IMR-90 (cell line): ENCODE measurements at regions not wholly inside any gene's neighbourhood (a gene's known extent, or its start where the extent isn't known, plus 50 kb on each side); places are given as distances from the start of the nearest gene placed in this dataset.
A peak's percentile ranks its signal among the peaks of the same experiment; 100 is the strongest.

Experiments used
- ATAC-seq: fragments of 200-7000 bp; cut with Tn5 transposase; 2 replicates; pipeline ENCODE4 v1.9.1; 2020; ENCODE audit warnings: low read depth, mild to moderate bottlenecking, moderate library complexity
- BruUV-seq: library from RNA; stranded (reverse); fragments of 400-500 nt; replicated peaks from 2 replicates; lab custom pipeline; 2021; lab: Mats Ljungman, UMichigan
- CTCF ChIA-PET: fragments of 300-600 bp; formaldehyde crosslinking; extraction: SDS; loops from one replicate; lab custom pipeline; 2021; ENCODE audit warnings: antibody characterized with exemption; lab: Yijun Ruan, JAX
- POLR2A ChIA-PET: fragments of 300-600 bp; sonication (Branson Sonifier 250); formaldehyde crosslinking; loops from one replicate; lab custom pipeline; 2022; ENCODE audit warnings: antibody characterized with exemption; ENCODE audit not compliant: unreplicated experiment; lab: Charles Lee
- DNase-seq: peaks from one replicate; pipeline ENCODE4 v3.0.0; 2013
- H2AFZ ChIP-seq: replicated peaks from 2 replicates; pipeline ENCODE3; 2013; ENCODE audit warnings: low read length, mild to moderate bottlenecking; ENCODE audit not compliant: poor library complexity
- H2AK5ac ChIP-seq: 2 replicates; pipeline ENCODE4 v1.6.1; 2013; ENCODE audit warnings: low read depth, low read length, inconsistent platforms
- H2AK9ac ChIP-seq: replicated peaks from 2 replicates; pipeline ENCODE3; 2013; ENCODE audit warnings: mild to moderate bottlenecking, low read depth, low read length, moderate library complexity; ENCODE audit not compliant: poor library complexity
- H2BK120ac ChIP-seq: 2 replicates; pipeline ENCODE4 v1.6.1; 2013; ENCODE audit warnings: low read depth, low read length, inconsistent platforms
- H2BK15ac ChIP-seq: 3 replicates; pipeline ENCODE4 v1.6.1; 2013; ENCODE audit warnings: low read depth, low read length, inconsistent platforms
- H2BK20ac ChIP-seq: 2 replicates; pipeline ENCODE4 v1.6.1; 2013; ENCODE audit warnings: low read depth, mild to moderate bottlenecking, inconsistent platforms, low read length, moderate library complexity
- H2BK5ac ChIP-seq: 2 replicates; pipeline ENCODE4 v1.6.1; 2013; ENCODE audit warnings: mild to moderate bottlenecking, low read depth, low read length, inconsistent platforms; ENCODE audit not compliant: poor library complexity, severe bottlenecking
- H3K14ac ChIP-seq: replicated peaks from 2 replicates; pipeline ENCODE4 v1.6.1; 2013; ENCODE audit warnings: low read depth, low read length, inconsistent platforms
- H3K18ac ChIP-seq: 2 replicates; pipeline ENCODE4 v1.6.1; 2013; ENCODE audit warnings: low read depth, low read length, control low read depth
- H3K23ac ChIP-seq: 2 replicates; pipeline ENCODE4 v1.6.1; 2013; ENCODE audit warnings: low read depth, low read length, inconsistent platforms
- H3K27ac ChIP-seq: 2 replicates; pipeline ENCODE4 v1.5.1; 2013; ENCODE audit warnings: mild to moderate bottlenecking, control low read depth, low read length; ENCODE audit not compliant: insufficient read depth
- H3K27me3 ChIP-seq: 2 replicates; pipeline ENCODE4 v1.6.1; 2013; ENCODE audit warnings: low read length; ENCODE audit not compliant: control insufficient read depth, insufficient read depth
- H3K36me3 ChIP-seq: 2 replicates; pipeline ENCODE4 v1.6.1; 2013; ENCODE audit warnings: low read length, mixed read lengths; ENCODE audit not compliant: control insufficient read depth, insufficient read depth
- H3K4ac ChIP-seq: 2 replicates; pipeline ENCODE4 v1.6.1; 2013; ENCODE audit warnings: low read depth, low read length, inconsistent platforms
- H3K4me1 ChIP-seq: 2 replicates; pipeline ENCODE4 v1.6.1; 2013; ENCODE audit warnings: low read length, mixed read lengths; ENCODE audit not compliant: control insufficient read depth, insufficient read depth
- H3K4me2 ChIP-seq: 2 replicates; pipeline ENCODE4 v1.6.1; 2013; ENCODE audit warnings: low read depth, mild to moderate bottlenecking, control low read depth, low read length, moderate library complexity
- H3K4me3 ChIP-seq: 2 replicates; pipeline ENCODE4 v1.5.1; 2013; ENCODE audit warnings: low read depth, mild to moderate bottlenecking, control low read depth, low read length, moderate library complexity; ENCODE audit not compliant: insufficient read depth
- H3K56ac ChIP-seq: 2 replicates; pipeline ENCODE4 v1.6.1; 2013; ENCODE audit warnings: low read length, inconsistent platforms; ENCODE audit not compliant: insufficient read depth; ENCODE audit errors: extremely low read depth
- H3K79me1 ChIP-seq, 2 experiments: 2 replicates each; pipeline ENCODE4 v1.6.1; 2013; ENCODE audit warnings: low read length in 2 of 2, inconsistent platforms in 1 of 2, low read depth in 1 of 2
- H3K9ac ChIP-seq: 2 replicates; pipeline ENCODE4 v1.6.1; 2013; ENCODE audit warnings: low read depth, low read length, control low read depth
- H3K9me1 ChIP-seq: 2 replicates; pipeline ENCODE4 v1.6.1; 2013; ENCODE audit warnings: low read length, inconsistent platforms; ENCODE audit not compliant: insufficient read depth
- H3K9me3 ChIP-seq: 2 replicates; pipeline ENCODE4 v1.6.1; 2013; ENCODE audit warnings: low read length; ENCODE audit not compliant: control insufficient read depth, insufficient read depth
- H4K20me1 ChIP-seq: 2 replicates; pipeline ENCODE4 v1.6.1; 2013; ENCODE audit warnings: low read length, inconsistent platforms; ENCODE audit not compliant: insufficient read depth
- H4K5ac ChIP-seq: 2 replicates; pipeline ENCODE4 v1.6.1; 2013; ENCODE audit warnings: mild to moderate bottlenecking, low read depth, low read length, control low read depth
- H4K8ac ChIP-seq, 2 experiments: 2 replicates each; pipeline ENCODE4 v1.6.1; 2013; ENCODE audit warnings: low read depth in 2 of 2, low read length in 2 of 2, control low read depth in 1 of 2, inconsistent platforms in 1 of 2
- H4K91ac ChIP-seq: 2 replicates; pipeline ENCODE4 v1.6.1; 2013; ENCODE audit warnings: low read depth, low read length, inconsistent platforms; ENCODE audit not compliant: insufficient read depth
- BHLHE40 ChIP-seq: fragments of 150-350 bp; IDR thresholded peaks from 2 replicates; pipeline ENCODE4 v1.6.1; 2016; ENCODE audit warnings: mild to moderate bottlenecking, low read depth, low read length
- CHD1 ChIP-seq: IDR thresholded peaks from 2 replicates; pipeline ENCODE4 v1.6.1; 2012; ENCODE audit warnings: low read depth, low read length, improper control_type of control experiment
- ELK1 ChIP-seq: fragments of 150-350 bp; IDR thresholded peaks from 2 replicates; pipeline ENCODE4 v1.6.1; 2016; ENCODE audit warnings: low read depth, mild to moderate bottlenecking, low read length, moderate library complexity, borderline replicate concordance
- FOS ChIP-seq: fragments of 150-350 bp; IDR thresholded peaks from 2 replicates; pipeline ENCODE4 v1.6.1; 2016; ENCODE audit warnings: low read depth, low read length
- MXI1 ChIP-seq: IDR thresholded peaks from 2 replicates; pipeline ENCODE4 v1.6.1; 2012; ENCODE audit warnings: low read depth, mild to moderate bottlenecking, low read length, moderate library complexity, borderline replicate concordance
- NFE2L2 ChIP-seq: fragments of 150-350 bp; IDR thresholded peaks from 2 replicates; pipeline ENCODE4 v1.6.1; 2016; ENCODE audit warnings: low read depth, mild to moderate bottlenecking, low read length
- POLR2A ChIP-seq: IDR thresholded peaks from 2 replicates; pipeline ENCODE4 v1.6.1; 2012; ENCODE audit warnings: mild to moderate bottlenecking, low read depth, low read length
- RAD21 ChIP-seq: IDR thresholded peaks from 2 replicates; pipeline ENCODE4 v1.6.1; 2012; ENCODE audit warnings: low read length, improper control_type of control experiment
- RCOR1 ChIP-seq: IDR thresholded peaks from 2 replicates; pipeline ENCODE4 v1.6.1; 2012; ENCODE audit warnings: mild to moderate bottlenecking, low read length, improper control_type of control experiment; ENCODE audit not compliant: insufficient replicate concordance
- RFX5 ChIP-seq: IDR thresholded peaks from 2 replicates; pipeline ENCODE4 v1.8.0; 2012; ENCODE audit warnings: low read depth, mild to moderate bottlenecking, low read length, moderate library complexity
- SMC3 ChIP-seq: fragments of 150-350 bp; IDR thresholded peaks from 2 replicates; pipeline ENCODE4 v1.6.1; 2016; ENCODE audit warnings: low read depth, mild to moderate bottlenecking, antibody characterized with exemption, low read length, moderate library complexity
- WGBS, 2 experiments: methylation state at CpG; one replicate each; pipeline versions ENCODE4 v1.1.5 to v1.1.7; 2013; ENCODE audit warnings: missing lambda C conversion rate in 2 of 2; ENCODE audit not compliant: insufficient read length in 1 of 2; ENCODE audit errors: extremely low coverage in 2 of 2; 5-methylcytosine and 5-hydroxymethylcytosine counted together
- dilution Hi-C: fragments of 300-500 bp; cut with HindIII; formaldehyde crosslinking; loops from one replicate; pipeline ENCODE4 v1.14.3; 2018; ENCODE audit warnings: low sequenced_read_pairs; ENCODE audit not compliant: unreplicated experiment
- in situ Hi-C: fragments of 300-500 bp; cut with MboI; formaldehyde crosslinking; loops from 3 replicates; pipeline ENCODE4 v1.14.3; 2019; ENCODE audit warnings: low sequenced_read_pairs, inconsistent platforms, mixed read lengths
- intact Hi-C: fragments of 100-400 bp; cut with micrococcal nuclease; formaldehyde crosslinking; loops from 2 replicates; pipeline ENCODE4 v1.10.0; 2022
- TF ChIP-seq, protein P1 (sequence below): conservative IDR thresholded peaks from 2 replicates; pipeline ENCODE4 v1.5.1; 2012; ENCODE audit warnings: mild to moderate bottlenecking, low read depth, low read length, improper control_type of control experiment

DNA sequence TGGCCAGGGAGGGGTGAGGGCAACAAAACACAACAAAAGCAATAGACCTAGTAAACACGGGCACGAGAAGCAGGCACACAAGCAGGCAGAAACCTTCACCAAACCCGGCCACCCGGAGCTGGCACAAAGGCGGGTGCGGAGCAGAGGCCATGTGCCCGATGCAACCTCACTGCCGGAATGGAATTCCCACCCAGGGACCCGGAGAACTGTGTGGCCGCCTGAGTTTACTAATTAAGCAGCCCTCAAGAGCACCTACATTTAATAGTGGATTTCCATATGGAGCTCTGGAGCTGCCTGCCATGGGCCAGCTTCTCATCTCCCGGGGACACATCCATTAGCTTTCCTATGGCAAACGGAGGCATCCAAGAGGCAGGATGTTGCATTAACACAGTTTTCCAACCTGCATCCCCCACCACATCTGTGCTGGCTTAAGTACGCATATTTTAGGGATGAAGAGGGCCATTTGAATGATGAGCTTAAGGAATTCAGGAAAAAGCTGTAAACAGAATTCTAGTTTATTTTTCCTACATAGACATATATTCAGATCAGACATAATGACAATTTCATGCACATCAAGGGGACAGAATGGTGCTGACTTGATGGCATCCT is 104.5 kb upstream of the SMIM21 start:
- no TSS peak for BruUV-seq
- peak overlapping the region; percentile 89 for H2AFZ ChIP-seq
- CTCF ChIA-PET: no interaction called here
- DNase-seq (peak; percentile 12), ATAC-seq (no peak; the same call in 1 of the 2 replicates)
- peak overlapping the region; percentile 57 for H3K14ac ChIP-seq
- peak overlapping the region; percentile 58 to 88; a peak in 3 of 4 replicates for H4K8ac ChIP-seq
- in situ Hi-C loops (no loop called here), dilution Hi-C loops (no loop called here), intact Hi-C loops (no loop called here)
- peak overlapping the region; percentile 73; the same call in 1 of the 2 replicates for H3K27ac ChIP-seq
- no peaks in the 10 kb centered on the region for H4K20me1 ChIP-seq
- H3K18ac ChIP-seq: peak overlapping the region; percentile 89
- POLR2A ChIA-PET: no interaction called here
- H3K9ac ChIP-seq: no peak overlapping the region
- no peak for TF ChIP-seq ELK1
- TF ChIP-seq RCOR1: no peak
- no peak for TF ChIP-seq MXI1
- TF ChIP-seq BHLHE40: no peak
- TF ChIP-seq, protein P1, sequence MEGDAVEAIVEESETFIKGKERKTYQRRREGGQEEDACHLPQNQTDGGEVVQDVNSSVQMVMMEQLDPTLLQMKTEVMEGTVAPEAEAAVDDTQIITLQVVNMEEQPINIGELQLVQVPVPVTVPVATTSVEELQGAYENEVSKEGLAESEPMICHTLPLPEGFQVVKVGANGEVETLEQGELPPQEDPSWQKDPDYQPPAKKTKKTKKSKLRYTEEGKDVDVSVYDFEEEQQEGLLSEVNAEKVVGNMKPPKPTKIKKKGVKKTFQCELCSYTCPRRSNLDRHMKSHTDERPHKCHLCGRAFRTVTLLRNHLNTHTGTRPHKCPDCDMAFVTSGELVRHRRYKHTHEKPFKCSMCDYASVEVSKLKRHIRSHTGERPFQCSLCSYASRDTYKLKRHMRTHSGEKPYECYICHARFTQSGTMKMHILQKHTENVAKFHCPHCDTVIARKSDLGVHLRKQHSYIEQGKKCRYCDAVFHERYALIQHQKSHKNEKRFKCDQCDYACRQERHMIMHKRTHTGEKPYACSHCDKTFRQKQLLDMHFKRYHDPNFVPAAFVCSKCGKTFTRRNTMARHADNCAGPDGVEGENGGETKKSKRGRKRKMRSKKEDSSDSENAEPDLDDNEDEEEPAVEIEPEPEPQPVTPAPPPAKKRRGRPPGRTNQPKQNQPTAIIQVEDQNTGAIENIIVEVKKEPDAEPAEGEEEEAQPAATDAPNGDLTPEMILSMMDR: no peak
- no peak for TF ChIP-seq SMC3
- no peak for TF ChIP-seq POLR2A
- no peak for TF ChIP-seq RFX5
- TF ChIP-seq FOS: no peak
- no peak for TF ChIP-seq CHD1
- no peak for TF ChIP-seq RAD21
- TF ChIP-seq NFE2L2: no peak
- H4K91ac ChIP-seq: peak overlapping the region; percentile 85
- 81% methylated on average over 6 of the region's 13 CpGs; no CpG with 5 or more reads in 1 of the 2 experiments for WGBS, 2 experiments
- H3K4me2 ChIP-seq: no peak overlapping the region
- peak overlapping the region; percentile 60 for H2AK9ac ChIP-seq
- H3K4me1 ChIP-seq: peaks cover 20% of the 10 kb centered on the region
- H2BK15ac ChIP-seq: peak overlapping the region; percentile 86; the same call in 1 of the 3 replicates
- H2AK5ac ChIP-seq: peak overlapping the region; percentile 63; the same call in 1 of the 2 replicates
- H2BK5ac ChIP-seq: peak overlapping the region; percentile 56
- no peak overlapping the region for H3K56ac ChIP-seq
- H3K4me3 ChIP-seq: no peak overlapping the region
- peaks cover 7% of the 10 kb centered on the region for H3K9me1 ChIP-seq
- H3K79me1 ChIP-seq: no peaks in the 10 kb centered on the region
- no peaks in the 10 kb centered on the region for H3K36me3 ChIP-seq
- H4K5ac ChIP-seq: peak overlapping the region; percentile 65; the same call in 1 of the 2 replicates
- H3K4ac ChIP-seq: peak overlapping the region; percentile 93
- H2BK120ac ChIP-seq: peak overlapping the region; percentile 98
- H3K27me3 ChIP-seq: peaks cover 3% of the 10 kb centered on the region
- peak overlapping the region; percentile 93 for H3K23ac ChIP-seq
- H3K9me3 ChIP-seq: no peaks in the 10 kb centered on the region
- H2BK20ac ChIP-seq: peak overlapping the region; percentile 93
